ENCODE measurements at regions not wholly inside any gene's neighbourhood (a gene's known extent, or its start where the extent isn't known, plus 50 kb on each side); places are given as distances from the start of the nearest gene placed in this dataset.

DNA sequence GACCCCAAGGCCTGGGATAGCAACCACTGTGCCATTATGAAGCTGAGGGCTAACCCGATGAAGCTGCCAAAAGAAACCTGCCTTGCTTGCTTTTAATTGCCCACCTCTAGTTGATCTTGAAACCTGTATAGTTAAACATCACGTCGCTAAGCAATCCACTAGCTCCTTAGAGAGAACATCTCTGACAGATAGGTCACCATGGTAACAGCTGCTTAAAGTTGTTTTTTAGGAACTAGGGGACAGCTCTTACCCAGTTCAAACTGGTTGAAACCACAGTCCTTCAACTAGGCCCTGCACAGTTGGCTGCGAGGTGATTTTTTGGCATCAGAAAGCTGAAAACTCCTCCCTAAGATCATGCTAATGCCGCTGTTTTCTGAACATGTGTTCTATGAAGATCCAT lies 135.7 kb downstream of the EBLN2 start:
- no peak overlapping the region for H3K4me3 ChIP-seq (ENCODE audit: control insufficient read depth, low read depth, low read length)
- TF ChIP-seq, protein P1, sequence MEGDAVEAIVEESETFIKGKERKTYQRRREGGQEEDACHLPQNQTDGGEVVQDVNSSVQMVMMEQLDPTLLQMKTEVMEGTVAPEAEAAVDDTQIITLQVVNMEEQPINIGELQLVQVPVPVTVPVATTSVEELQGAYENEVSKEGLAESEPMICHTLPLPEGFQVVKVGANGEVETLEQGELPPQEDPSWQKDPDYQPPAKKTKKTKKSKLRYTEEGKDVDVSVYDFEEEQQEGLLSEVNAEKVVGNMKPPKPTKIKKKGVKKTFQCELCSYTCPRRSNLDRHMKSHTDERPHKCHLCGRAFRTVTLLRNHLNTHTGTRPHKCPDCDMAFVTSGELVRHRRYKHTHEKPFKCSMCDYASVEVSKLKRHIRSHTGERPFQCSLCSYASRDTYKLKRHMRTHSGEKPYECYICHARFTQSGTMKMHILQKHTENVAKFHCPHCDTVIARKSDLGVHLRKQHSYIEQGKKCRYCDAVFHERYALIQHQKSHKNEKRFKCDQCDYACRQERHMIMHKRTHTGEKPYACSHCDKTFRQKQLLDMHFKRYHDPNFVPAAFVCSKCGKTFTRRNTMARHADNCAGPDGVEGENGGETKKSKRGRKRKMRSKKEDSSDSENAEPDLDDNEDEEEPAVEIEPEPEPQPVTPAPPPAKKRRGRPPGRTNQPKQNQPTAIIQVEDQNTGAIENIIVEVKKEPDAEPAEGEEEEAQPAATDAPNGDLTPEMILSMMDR (IDR thresholded peaks at IDR 0.05; ENCODE audit: control insufficient read depth, insufficient read depth, low read depth, low read length, missing control alignments), result no peak
- DNase-seq (ENCODE audit: low read depth), result no peak

DNA sequence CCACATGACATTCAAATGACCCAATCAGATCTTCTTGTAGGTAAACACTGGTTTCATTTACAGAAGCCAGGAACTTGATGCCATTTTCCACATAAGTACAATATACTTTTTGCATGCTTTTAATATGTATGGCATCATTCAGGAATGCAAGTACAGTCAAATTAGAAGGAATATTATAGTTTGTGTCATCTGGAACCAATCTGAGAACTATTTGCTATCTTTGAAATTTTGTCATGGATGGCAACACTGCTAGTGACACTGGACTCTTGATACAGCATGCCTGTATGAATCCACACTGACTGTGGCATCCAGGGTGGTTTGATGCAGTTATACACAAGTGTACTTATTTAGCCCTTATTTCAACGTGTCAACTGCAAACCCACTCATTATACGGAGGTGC lies 141.6 kb downstream of the EBLN2 start:
- no peak for DNase-seq (ENCODE audit: low read depth)
- H3K4me3 ChIP-seq (ENCODE audit: control insufficient read depth, low read depth, low read length), result no peak overlapping the region
- TF ChIP-seq, protein P1 (IDR thresholded peaks at IDR 0.05; ENCODE audit: control insufficient read depth, insufficient read depth, low read depth, low read length, missing control alignments), result no peak

DNA sequence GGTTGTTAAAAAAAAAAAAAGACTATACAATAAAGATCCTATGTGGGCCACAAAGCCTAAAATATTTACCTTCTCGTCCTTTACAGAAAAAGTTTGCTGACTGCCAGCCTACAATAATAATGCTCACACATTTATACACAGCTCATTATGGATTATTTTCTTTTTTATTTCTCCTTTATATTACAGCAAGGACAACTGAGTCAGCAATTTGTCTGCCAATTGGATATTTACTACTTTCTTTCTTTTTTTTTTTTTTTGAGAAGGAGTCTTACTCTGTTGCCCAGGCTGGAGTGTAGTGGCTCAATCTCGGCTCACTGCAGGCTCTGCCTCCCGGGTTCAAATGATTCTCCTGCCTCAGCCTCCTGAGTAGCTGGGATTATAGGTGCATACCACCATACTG lies 142.2 kb downstream of the EBLN2 start:
- TF ChIP-seq, protein P1 (IDR thresholded peaks at IDR 0.05; ENCODE audit: control insufficient read depth, insufficient read depth, low read depth, low read length, missing control alignments), result no peak

DNA sequence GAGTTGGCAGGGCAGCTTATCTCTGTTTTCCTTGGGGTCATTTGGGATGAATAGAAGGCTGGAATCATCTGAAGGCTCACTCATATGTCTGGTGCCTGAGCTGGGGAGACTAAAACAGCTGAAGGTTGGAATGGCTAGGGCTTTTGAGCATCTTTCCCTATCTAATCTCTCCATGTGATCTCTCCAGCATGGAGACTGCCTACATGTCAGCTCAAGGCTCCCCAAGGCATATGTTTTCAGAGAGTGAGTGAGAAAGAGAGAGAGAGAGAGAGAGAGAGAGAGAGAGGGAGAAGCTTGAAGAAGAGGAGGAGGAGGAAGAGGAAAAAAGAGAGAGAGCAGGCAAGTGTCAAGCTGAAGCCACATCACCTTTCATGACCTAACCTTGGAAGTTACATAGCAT lies 143.4 kb downstream of the EBLN2 start:
- TF ChIP-seq, protein P1 (IDR thresholded peaks at IDR 0.05; ENCODE audit: control insufficient read depth, insufficient read depth, low read depth, low read length, missing control alignments), result no peak
- no peak overlapping the region for H3K4me3 ChIP-seq (ENCODE audit: control insufficient read depth, low read depth, low read length)
- DNase-seq (ENCODE audit: low read depth), result no peak

More for the DNA sequence above, 142.2 kb downstream of the EBLN2 start:
- no peak for DNase-seq (ENCODE audit: low read depth)
- no peak overlapping the region for H3K4me3 ChIP-seq (ENCODE audit: control insufficient read depth, low read depth, low read length)

DNA sequence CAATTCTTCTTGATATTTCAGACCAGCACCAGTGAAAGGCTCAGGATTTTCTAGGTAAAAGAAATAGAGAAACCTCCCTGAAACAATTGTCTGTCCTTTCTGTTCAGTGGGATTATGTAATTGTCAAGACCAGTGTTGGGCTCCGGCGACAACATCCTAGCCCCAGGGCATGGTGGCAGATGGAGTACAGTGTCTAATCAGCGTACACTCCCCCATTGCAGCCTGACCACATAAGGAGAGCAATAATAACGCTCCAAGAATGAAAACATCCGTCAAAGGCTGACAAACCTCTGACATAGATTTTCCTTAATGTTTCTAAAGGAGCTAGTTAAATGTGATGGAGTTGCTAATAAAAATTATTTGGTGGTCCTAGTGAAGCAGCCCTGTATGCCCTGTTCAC lies 144.6 kb downstream of the EBLN2 start:
- no peak overlapping the region for H3K4me3 ChIP-seq (ENCODE audit: control insufficient read depth, low read depth, low read length)
- TF ChIP-seq, protein P1 (IDR thresholded peaks at IDR 0.05; ENCODE audit: control insufficient read depth, insufficient read depth, low read depth, low read length, missing control alignments), result no peak
- no peak for DNase-seq (ENCODE audit: low read depth)

DNA sequence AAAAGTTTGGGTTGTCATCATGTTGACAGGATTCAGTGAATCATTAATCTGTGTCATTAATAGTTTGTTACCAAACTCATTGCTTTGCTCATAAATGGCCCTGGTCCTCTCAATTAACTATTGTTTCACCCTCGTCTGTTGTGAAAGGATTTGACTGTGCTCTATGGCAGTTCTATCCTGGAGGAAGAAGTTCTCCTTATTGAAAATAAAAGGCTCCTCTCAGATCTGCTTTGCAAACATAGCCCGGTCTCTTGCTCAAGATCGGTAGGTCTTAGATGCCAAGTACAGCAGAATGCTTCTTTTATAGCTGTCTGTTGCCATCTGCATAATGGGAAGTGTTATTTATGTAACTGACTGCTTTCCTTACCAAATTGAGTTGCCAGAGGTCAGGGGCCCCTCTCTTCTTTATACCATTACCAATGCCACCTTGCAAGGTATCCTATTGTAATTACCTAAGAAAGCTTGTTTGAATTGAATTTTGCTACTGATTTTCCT lies 146.5 kb downstream of the EBLN2 start:
- no peak for DNase-seq (ENCODE audit: low read depth)
- no peak overlapping the region for H3K4me3 ChIP-seq (ENCODE audit: control insufficient read depth, low read depth, low read length)
- TF ChIP-seq, protein P1 (IDR thresholded peaks at IDR 0.05; ENCODE audit: control insufficient read depth, insufficient read depth, low read depth, low read length, missing control alignments), result no peak

DNA sequence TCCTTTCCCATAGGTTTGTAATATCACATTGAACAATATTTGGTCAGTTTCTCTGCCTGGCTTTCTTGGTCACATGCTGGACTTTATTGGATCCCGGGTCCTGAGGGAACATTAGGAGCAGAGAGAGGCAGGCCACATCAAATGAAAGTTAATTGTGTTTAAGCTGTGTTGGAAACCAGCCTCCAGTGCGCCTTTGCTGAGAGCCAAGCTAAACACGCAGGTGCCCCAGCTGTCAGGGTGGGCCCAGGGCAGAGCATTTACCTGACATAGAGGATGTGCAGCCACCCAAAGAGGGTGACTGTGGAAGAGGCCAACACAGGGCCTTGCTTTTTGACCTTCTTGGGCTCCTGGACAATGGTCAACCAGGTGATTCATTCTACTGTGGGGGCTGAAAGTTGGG lies 149.3 kb downstream of the EBLN2 start:
- TF ChIP-seq, protein P1 (IDR thresholded peaks at IDR 0.05; ENCODE audit: control insufficient read depth, insufficient read depth, low read depth, low read length, missing control alignments), result no peak
- DNase-seq (ENCODE audit: low read depth), result no peak
- H3K4me3 ChIP-seq (ENCODE audit: control insufficient read depth, low read depth, low read length), result no peak overlapping the region

Data from AG09309 (cell line).